MM.1S (cell line): ENCODE measurements at regions not wholly inside any gene's neighbourhood (a gene's known extent, or its start where the extent isn't known, plus 50 kb on each side); places are given as distances from the start of the nearest gene placed in this dataset.

Experiments used
- DNase-seq: peaks from one replicate; pipeline ENCODE4 v3.0.0-alpha.2; 2015
- H2AFZ ChIP-seq: fragments of 300-600 bp; sonication (generic); 2 replicates; pipeline ENCODE4 v1.6.0; 2016; ENCODE audit warnings: antibody characterized with exemption, low read length
- H3F3A ChIP-seq: fragments of 300-600 bp; sonication (generic); 2 replicates; pipeline ENCODE4 v1.6.1; 2016; ENCODE audit warnings: mild to moderate bottlenecking, antibody characterized with exemption, low read length, moderate library complexity, mixed read lengths; ENCODE audit not compliant: insufficient read depth
- H3K27ac ChIP-seq: fragments of 300-600 bp; sonication (generic); 2 replicates; pipeline ENCODE4 v1.5.1; 2016; ENCODE audit warnings: mild to moderate bottlenecking, low read length
- H3K27me3 ChIP-seq: fragments of 300-600 bp; sonication (generic); replicated peaks from 2 replicates; pipeline ENCODE4 v1.6.0; 2016; ENCODE audit warnings: low read length; ENCODE audit not compliant: insufficient read depth
- H3K36me3 ChIP-seq: fragments of 300-600 bp; sonication (generic); replicated peaks from 2 replicates; pipeline ENCODE4 v1.6.1; 2016; ENCODE audit warnings: mild to moderate bottlenecking, low read length, mixed read lengths; ENCODE audit not compliant: insufficient read depth
- H3K4me1 ChIP-seq: fragments of 300-600 bp; sonication (generic); 2 replicates; pipeline ENCODE4 v1.6.1; 2016; ENCODE audit warnings: low read length, mixed read lengths
- H3K4me2 ChIP-seq: fragments of 300-600 bp; sonication (generic); 2 replicates; pipeline ENCODE4 v1.6.0; 2016; ENCODE audit warnings: low read depth, low read length
- H3K4me3 ChIP-seq: fragments of 300-600 bp; sonication (generic); 2 replicates; pipeline ENCODE4 v1.5.1; 2016; ENCODE audit warnings: low read length, mixed read lengths
- H3K79me2 ChIP-seq: fragments of 300-600 bp; sonication (generic); 2 replicates; pipeline ENCODE4 v1.6.1; 2016; ENCODE audit warnings: mixed run types, low read length, mixed read lengths
- H3K9ac ChIP-seq: fragments of 300-600 bp; sonication (generic); 2 replicates; pipeline ENCODE4 v1.6.1; 2016; ENCODE audit warnings: low read length, mixed read lengths
- H3K9me2 ChIP-seq: fragments of 300-600 bp; sonication (generic); replicated peaks from 2 replicates; pipeline ENCODE4 v1.6.1; 2016; ENCODE audit warnings: mild to moderate bottlenecking, low read length, mixed read lengths; ENCODE audit not compliant: insufficient read depth
- H3K9me3 ChIP-seq: fragments of 300-600 bp; sonication (generic); replicated peaks from 2 replicates; pipeline ENCODE4 v1.6.1; 2016; ENCODE audit warnings: mild to moderate bottlenecking, low read length, mixed read lengths; ENCODE audit not compliant: insufficient read depth
- H4K20me1 ChIP-seq: fragments of 300-600 bp; sonication (generic); 2 replicates; pipeline ENCODE4 v1.6.1; 2016; ENCODE audit warnings: mild to moderate bottlenecking, low read length, moderate library complexity, mixed read lengths; ENCODE audit not compliant: insufficient read depth
- CTCF ChIP-seq: fragments of 300-600 bp; sonication (generic); IDR thresholded peaks from 2 replicates; pipeline ENCODE4 v1.5.1; 2016; ENCODE audit warnings: antibody characterized with exemption, low read length, mixed read lengths
- EZH2 ChIP-seq: fragments of 300-600 bp; sonication (generic); optimal IDR thresholded peaks from 2 replicates; pipeline ENCODE3; 2017; ENCODE audit warnings: low read depth, mild to moderate bottlenecking, antibody characterized with exemption, low read length, mixed read lengths
- EZH2phosphoT487 ChIP-seq: fragments of 300-600 bp; sonication (generic); IDR thresholded peaks from 2 replicates; pipeline ENCODE4 v1.6.1; 2018; ENCODE audit warnings: antibody characterized with exemption, low read length

GRCh38 chr4:30001628-30002027 is 718.5 kb upstream of the PCDH7 start:
- Histone ChIP-seq H4K20me1 (no peaks in the 10 kb centered on the region), H3K27ac (no peak overlapping the region), H3K79me2 (no peaks in the 10 kb centered on the region), H3F3A (0 out of 2 replicates have a peak, but pooled peaks cover 4% of the 10 kb centered on the region), H2AFZ (no peak overlapping the region), H3K9ac (no peak overlapping the region), H3K36me3 (no peaks in the 10 kb centered on the region), H3K4me1 (peaks cover 6% of the 10 kb centered on the region; the same call in 1 of the 2 replicates), H3K4me2 (no peak overlapping the region), H3K27me3 (peaks cover 37% of the 10 kb centered on the region), H3K4me3 (no peak overlapping the region), H3K9me2 (no peaks in the 10 kb centered on the region), H3K9me3 (no peaks in the 10 kb centered on the region)
- DNase-seq = no peak
- TF ChIP-seq EZH2phosphoT487 (no peak), CTCF (no peak), EZH2 (no peak)

GRCh38 chr4:30002341-30002740 is 717.8 kb upstream of the PCDH7 start:
- Histone ChIP-seq H3K4me3 (no peak overlapping the region), H3K4me2 (no peak overlapping the region), H4K20me1 (no peaks in the 10 kb centered on the region), H3K79me2 (no peaks in the 10 kb centered on the region), H2AFZ (no peak overlapping the region), H3K9me3 (no peaks in the 10 kb centered on the region), H3K27ac (no peak overlapping the region), H3K9ac (no peak overlapping the region), H3K27me3 (peaks cover 44% of the 10 kb centered on the region), H3K9me2 (no peaks in the 10 kb centered on the region), H3K4me1 (peaks cover 9% of the 10 kb centered on the region; the same call in 1 of the 2 replicates), H3F3A (0 out of 2 replicates have a peak, but pooled peaks cover 4% of the 10 kb centered on the region), H3K36me3 (no peaks in the 10 kb centered on the region)
- DNase-seq = no peak
- no peak for TF ChIP-seq EZH2
- TF ChIP-seq CTCF = no peak
- TF ChIP-seq EZH2phosphoT487 = no peak

- Histone ChIP-seq H3K4me2 (peak overlapping the region; percentile 23; the same call in 1 of the 2 replicates), H3K27me3 (peaks cover 76% of the 10 kb centered on the region), H3K4me3 (no peak overlapping the region), H4K20me1 (no peaks in the 10 kb centered on the region), H3K36me3 (no peaks in the 10 kb centered on the region), H3K9me2 (no peaks in the 10 kb centered on the region), H3K27ac (no peak overlapping the region), H2AFZ (no peak overlapping the region), H3K9ac (no peak overlapping the region), H3K4me1 (peaks cover 9% of the 10 kb centered on the region; the same call in 1 of the 2 replicates), H3F3A (0 out of 2 replicates have a peak, but pooled peaks cover 4% of the 10 kb centered on the region), H3K79me2 (no peaks in the 10 kb centered on the region), H3K9me3 (no peaks in the 10 kb centered on the region)
- TF ChIP-seq CTCF = no peak
- TF ChIP-seq EZH2 = no peak
- TF ChIP-seq EZH2phosphoT487 = no peak
- peak; percentile 76 for DNase-seq
Observed at GRCh38 chr4:30005995-30006394, 714.2 kb upstream of the PCDH7 start.
